SK-N-MC (cell line): ENCODE measurements at regions not wholly inside any gene's neighbourhood (a gene's known extent, or its start where the extent isn't known, plus 50 kb on each side); places are given as distances from the start of the nearest gene placed in this dataset.

Experiments
- DNase-seq: peaks from one replicate; pipeline ENCODE4 v3.0.0-alpha.2; 2011; ENCODE audit warnings: low read depth, low spot score
- H3K27ac ChIP-seq: fragments of 200-600 bp; sonication (generic); 2 replicates; pipeline ENCODE4 v1.5.1; 2016; ENCODE audit warnings: mixed run types
- H3K36me3 ChIP-seq: fragments of 200-600 bp; sonication (generic); 2 replicates; pipeline ENCODE4 v1.6.1; 2017; ENCODE audit warnings: antibody characterized with exemption, low read length, mixed read lengths; ENCODE audit not compliant: insufficient read depth
- H3K4me3 ChIP-seq: fragments of 200-600 bp; sonication (generic); 2 replicates; pipeline ENCODE4 v1.5.1; 2016
- H3K9ac ChIP-seq: fragments of 200-600 bp; sonication (generic); 2 replicates; pipeline ENCODE4 v1.8.0; 2017; ENCODE audit warnings: mixed run types, mixed read lengths; ENCODE audit not compliant: insufficient read length
- H3K9me3 ChIP-seq: fragments of 200-600 bp; sonication (generic); 2 replicates; pipeline ENCODE4 v1.6.1; 2017; ENCODE audit warnings: low read depth, mild to moderate bottlenecking, antibody characterized with exemption, low read length, moderate library complexity, mixed read lengths
- EZH2 ChIP-seq: fragments of 200-600 bp; sonication (generic); IDR thresholded peaks from one replicate; pipeline ENCODE4 v1.6.1; 2017; ENCODE audit warnings: antibody characterized with exemption
- FOXP2 ChIP-seq: optimal IDR thresholded peaks from 2 replicates; pipeline ENCODE3; 2011; ENCODE audit warnings: mild to moderate bottlenecking, moderate library complexity; ENCODE audit not compliant: insufficient read depth; ENCODE audit errors: extremely low read length, control extremely low read depth
- POLR2AphosphoS5 ChIP-seq: IDR thresholded peaks from 2 replicates; pipeline ENCODE4 v1.6.1; 2012; ENCODE audit warnings: mild to moderate bottlenecking, low read depth, low read length, borderline replicate concordance

GRCh38 chr3:124620600-124621063 lies 109.6 kb upstream of the UMPS start:
- no peak for DNase-seq
- H3K4me3 ChIP-seq, result no peak overlapping the region
- no peak overlapping the region for H3K9ac ChIP-seq
- H3K27ac ChIP-seq, result no peak overlapping the region
- no peaks in the 10 kb centered on the region for H3K9me3 ChIP-seq
- TF ChIP-seq POLR2AphosphoS5, result no peak
- no peaks in the 10 kb centered on the region for H3K36me3 ChIP-seq

GRCh38 chr3:124621498-124621897 lies 108.8 kb upstream of the UMPS start:
- Histone ChIP-seq H3K9ac (no peak overlapping the region), H3K4me3 (no peak overlapping the region), H3K36me3 (no peaks in the 10 kb centered on the region), H3K9me3 (no peaks in the 10 kb centered on the region), H3K27ac (no peak overlapping the region)
- DNase-seq, result no peak
- no peak for TF ChIP-seq POLR2AphosphoS5
- no peak for TF ChIP-seq EZH2
- TF ChIP-seq FOXP2, result no peak

GRCh38 chr3:124625074-124625473 lies 105.2 kb upstream of the UMPS start:
- H3K9ac ChIP-seq, result no peak overlapping the region
- no peaks in the 10 kb centered on the region for H3K9me3 ChIP-seq
- H3K4me3 ChIP-seq, result no peak overlapping the region
- no peak overlapping the region for H3K27ac ChIP-seq
- no peak for DNase-seq
- H3K36me3 ChIP-seq, result no peaks in the 10 kb centered on the region
- TF ChIP-seq FOXP2 (no peak), POLR2AphosphoS5 (no peak)

- TF ChIP-seq POLR2AphosphoS5 (no peak), EZH2 (no peak), FOXP2 (no peak)
- Histone ChIP-seq H3K9ac (no peak overlapping the region), H3K9me3 (no peaks in the 10 kb centered on the region), H3K36me3 (no peaks in the 10 kb centered on the region), H3K4me3 (no peak overlapping the region), H3K27ac (no peak overlapping the region)
- DNase-seq, result no peak
These were observed 102.7 kb upstream of the UMPS start for GRCh38 chr3:124627501-124627908.

GRCh38 chr3:124628863-124629262 lies 101.4 kb upstream of the UMPS start:
- no peak for DNase-seq
- H3K9me3 ChIP-seq, result no peaks in the 10 kb centered on the region
- TF ChIP-seq POLR2AphosphoS5 (no peak), FOXP2 (no peak), EZH2 (no peak)

GRCh38 chr3:124629497-124629896 lies 100.8 kb upstream of the UMPS start:
- DNase-seq, result no peak
- H3K36me3 ChIP-seq, result no peaks in the 10 kb centered on the region; the same call in 1 of the 2 replicates
- no peaks in the 10 kb centered on the region for H3K9me3 ChIP-seq
- no peak overlapping the region for H3K9ac ChIP-seq
- H3K4me3 ChIP-seq, result no peak overlapping the region
- no peak for TF ChIP-seq FOXP2
- TF ChIP-seq POLR2AphosphoS5, result no peak
- no peak for TF ChIP-seq EZH2
- no peak overlapping the region for H3K27ac ChIP-seq

More at GRCh38 chr3:124628863-124629262, 101.4 kb upstream of the UMPS start:
- Histone ChIP-seq H3K9ac (no peak overlapping the region), H3K36me3 (no peaks in the 10 kb centered on the region; the same call in 1 of the 2 replicates), H3K27ac (no peak overlapping the region), H3K4me3 (no peak overlapping the region)

- TF ChIP-seq POLR2AphosphoS5 (no peak), EZH2 (no peak), FOXP2 (no peak)
- DNase-seq, result no peak
- no peak overlapping the region for H3K27ac ChIP-seq
- no peak overlapping the region for H3K4me3 ChIP-seq
- H3K9ac ChIP-seq, result no peak overlapping the region
- H3K36me3 ChIP-seq, result peaks cover 3% of the 10 kb centered on the region; the same call in 1 of the 2 replicates
- H3K9me3 ChIP-seq, result no peaks in the 10 kb centered on the region
These were observed 99.3 kb upstream of the UMPS start for GRCh38 chr3:124630960-124631359.

- Histone ChIP-seq H3K9ac (no peak overlapping the region), H3K27ac (no peak overlapping the region), H3K36me3 (peaks cover 6% of the 10 kb centered on the region; the same call in 1 of the 2 replicates), H3K9me3 (no peaks in the 10 kb centered on the region), H3K4me3 (no peak overlapping the region)
- DNase-seq, result no peak
- no peak for TF ChIP-seq FOXP2
- TF ChIP-seq POLR2AphosphoS5, result no peak
- TF ChIP-seq EZH2, result no peak
These were observed 98.5 kb upstream of the UMPS start for GRCh38 chr3:124631727-124632126.

- no peak overlapping the region for H3K4me3 ChIP-seq
- DNase-seq, result no peak
- TF ChIP-seq POLR2AphosphoS5 (no peak), EZH2 (no peak), FOXP2 (no peak)
These were observed 97.6 kb upstream of the UMPS start for GRCh38 chr3:124632566-124633140.

More at GRCh38 chr3:124632566-124633140, 97.6 kb upstream of the UMPS start:
- Histone ChIP-seq H3K9me3 (no peaks in the 10 kb centered on the region), H3K27ac (no peak overlapping the region), H3K36me3 (peaks cover 6% of the 10 kb centered on the region; the same call in 1 of the 2 replicates), H3K9ac (no peak overlapping the region)
